Endothelial cell (in vitro differentiated cells): ENCODE measurements at regions not wholly inside any gene's neighbourhood (a gene's known extent, or its start where the extent isn't known, plus 50 kb on each side); places are given as distances from the start of the nearest gene placed in this dataset.

Experiments used
- DNase-seq: peaks from one replicate; pipeline ENCODE4 v3.0.0; 2021; ENCODE audit warnings: low spot score
- H3K27ac Mint-ChIP-seq: one replicate; pipeline ENCODE4 v1.8.0; 2021; ENCODE audit warnings: mixed read lengths, inconsistent platforms; ENCODE audit not compliant: unreplicated experiment
- H3K27me3 Mint-ChIP-seq: one replicate; pipeline ENCODE4 v1.8.0; 2021; ENCODE audit warnings: mild to moderate bottlenecking, moderate library complexity, mixed read lengths, inconsistent platforms; ENCODE audit not compliant: unreplicated experiment
- H3K36me3 Mint-ChIP-seq: one replicate; pipeline ENCODE4 v1.8.0; 2021; ENCODE audit warnings: mild to moderate bottlenecking, low read depth, mixed read lengths, inconsistent platforms; ENCODE audit not compliant: unreplicated experiment
- H3K4me1 Mint-ChIP-seq: one replicate; pipeline ENCODE4 v1.8.0; 2021; ENCODE audit warnings: mild to moderate bottlenecking, mixed read lengths, inconsistent platforms; ENCODE audit not compliant: unreplicated experiment
- H3K4me3 Mint-ChIP-seq: one replicate; pipeline ENCODE4 v1.8.0; 2021; ENCODE audit warnings: mild to moderate bottlenecking, mixed read lengths, inconsistent platforms; ENCODE audit not compliant: unreplicated experiment
- H3K9me3 Mint-ChIP-seq: one replicate; pipeline ENCODE4 v1.8.0; 2021; ENCODE audit warnings: mixed read lengths, inconsistent platforms; ENCODE audit not compliant: unreplicated experiment
- TF ChIP-seq, protein P1 (sequence below): fragments of 200-600 bp; sonication (generic); IDR thresholded peaks from one replicate; pipeline ENCODE4 v1.5.0; 2021; ENCODE audit warnings: antibody characterized with exemption; ENCODE audit not compliant: unreplicated experiment

DNA sequence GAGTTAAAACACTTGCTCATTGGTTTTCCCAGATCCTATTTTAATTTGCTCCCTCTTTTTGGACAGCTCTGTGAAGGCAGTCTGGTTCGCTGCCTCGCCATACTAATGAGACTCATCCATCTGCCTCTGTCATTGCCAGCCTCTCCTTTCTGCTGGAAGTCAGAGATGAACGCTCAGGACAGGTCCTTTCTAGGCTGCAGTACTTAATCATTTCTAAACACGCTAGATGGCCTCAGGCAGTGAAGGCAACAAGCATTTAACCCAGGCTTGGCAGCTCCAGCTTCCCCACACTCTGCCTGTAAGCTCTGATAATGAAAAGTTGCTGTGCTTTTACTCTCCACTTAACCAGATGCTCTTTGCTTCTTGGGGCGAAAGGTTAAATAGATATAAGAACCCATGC, 286.7 kb upstream of the POU3F2 start:
- no peak overlapping the region for H3K4me3 Mint-ChIP-seq
- H3K4me1 Mint-ChIP-seq = no peaks in the 10 kb centered on the region
- TF ChIP-seq, protein P1, sequence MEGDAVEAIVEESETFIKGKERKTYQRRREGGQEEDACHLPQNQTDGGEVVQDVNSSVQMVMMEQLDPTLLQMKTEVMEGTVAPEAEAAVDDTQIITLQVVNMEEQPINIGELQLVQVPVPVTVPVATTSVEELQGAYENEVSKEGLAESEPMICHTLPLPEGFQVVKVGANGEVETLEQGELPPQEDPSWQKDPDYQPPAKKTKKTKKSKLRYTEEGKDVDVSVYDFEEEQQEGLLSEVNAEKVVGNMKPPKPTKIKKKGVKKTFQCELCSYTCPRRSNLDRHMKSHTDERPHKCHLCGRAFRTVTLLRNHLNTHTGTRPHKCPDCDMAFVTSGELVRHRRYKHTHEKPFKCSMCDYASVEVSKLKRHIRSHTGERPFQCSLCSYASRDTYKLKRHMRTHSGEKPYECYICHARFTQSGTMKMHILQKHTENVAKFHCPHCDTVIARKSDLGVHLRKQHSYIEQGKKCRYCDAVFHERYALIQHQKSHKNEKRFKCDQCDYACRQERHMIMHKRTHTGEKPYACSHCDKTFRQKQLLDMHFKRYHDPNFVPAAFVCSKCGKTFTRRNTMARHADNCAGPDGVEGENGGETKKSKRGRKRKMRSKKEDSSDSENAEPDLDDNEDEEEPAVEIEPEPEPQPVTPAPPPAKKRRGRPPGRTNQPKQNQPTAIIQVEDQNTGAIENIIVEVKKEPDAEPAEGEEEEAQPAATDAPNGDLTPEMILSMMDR = no peak
- H3K36me3 Mint-ChIP-seq = no peaks in the 10 kb centered on the region
- H3K9me3 Mint-ChIP-seq = no peaks in the 10 kb centered on the region
- H3K27ac Mint-ChIP-seq = no peak overlapping the region
- H3K27me3 Mint-ChIP-seq = no peaks in the 10 kb centered on the region
- DNase-seq = no peak

GRCh38 chr6:98548301-98548700, 286.1 kb upstream of the POU3F2 start:
- H3K27ac Mint-ChIP-seq = no peak overlapping the region
- H3K4me3 Mint-ChIP-seq = no peak overlapping the region
- H3K4me1 Mint-ChIP-seq = no peaks in the 10 kb centered on the region
- DNase-seq = no peak
- H3K36me3 Mint-ChIP-seq = no peaks in the 10 kb centered on the region
- TF ChIP-seq, protein P1 = no peak
- no peaks in the 10 kb centered on the region for H3K27me3 Mint-ChIP-seq
- no peaks in the 10 kb centered on the region for H3K9me3 Mint-ChIP-seq

DNA sequence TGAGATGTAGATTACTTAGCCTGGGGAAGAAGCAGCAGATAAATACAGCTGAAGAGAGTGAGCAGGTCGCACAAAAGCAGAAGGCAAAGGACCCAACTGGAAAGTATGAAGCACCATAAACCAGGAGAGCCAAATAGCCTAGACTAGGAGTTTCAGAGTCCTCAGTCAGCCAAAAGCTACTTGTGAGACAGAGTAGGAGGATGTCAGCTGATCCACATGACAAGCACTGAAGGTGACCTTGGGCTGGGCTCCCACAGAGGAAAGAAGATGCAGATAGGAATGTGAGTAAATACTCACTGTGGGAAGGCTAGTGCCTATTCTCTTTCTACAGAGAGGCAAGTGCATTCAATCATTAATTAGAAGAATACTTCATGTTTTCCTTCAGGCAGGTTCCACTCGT, 274.0 kb upstream of the POU3F2 start:
- Mint-ChIP-seq H3K27ac (no peak overlapping the region), H3K4me3 (no peak overlapping the region), H3K27me3 (no peaks in the 10 kb centered on the region), H3K9me3 (no peaks in the 10 kb centered on the region), H3K4me1 (no peaks in the 10 kb centered on the region), H3K36me3 (no peaks in the 10 kb centered on the region)
- TF ChIP-seq, protein P1 = no peak
- DNase-seq = no peak

DNA sequence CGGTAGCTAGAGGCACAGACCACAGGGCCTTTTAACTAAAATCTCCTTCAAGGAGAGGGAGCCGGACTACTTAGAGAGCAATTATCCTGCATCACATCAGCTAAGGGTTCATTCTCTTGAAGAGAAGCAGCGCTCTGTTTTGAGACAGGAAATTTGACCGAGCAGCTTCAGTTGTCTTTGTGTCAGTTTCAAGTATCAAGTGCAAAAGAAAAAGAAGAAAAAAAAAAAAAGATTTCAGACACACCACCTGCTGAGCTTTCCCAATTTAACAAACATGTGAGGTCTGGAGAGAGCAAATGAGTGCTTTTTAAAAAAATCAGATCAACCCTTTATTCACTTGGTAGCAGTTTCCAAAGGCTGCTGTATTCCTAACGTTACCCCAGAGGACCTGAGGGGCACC, 273.5 kb upstream of the POU3F2 start:
- TF ChIP-seq, protein P1 = no peak
- no peak overlapping the region for H3K27ac Mint-ChIP-seq
- no peaks in the 10 kb centered on the region for H3K27me3 Mint-ChIP-seq
- H3K9me3 Mint-ChIP-seq = no peaks in the 10 kb centered on the region
- no peaks in the 10 kb centered on the region for H3K4me1 Mint-ChIP-seq
- no peak overlapping the region for H3K4me3 Mint-ChIP-seq
- H3K36me3 Mint-ChIP-seq = no peaks in the 10 kb centered on the region
- no peak for DNase-seq

DNA sequence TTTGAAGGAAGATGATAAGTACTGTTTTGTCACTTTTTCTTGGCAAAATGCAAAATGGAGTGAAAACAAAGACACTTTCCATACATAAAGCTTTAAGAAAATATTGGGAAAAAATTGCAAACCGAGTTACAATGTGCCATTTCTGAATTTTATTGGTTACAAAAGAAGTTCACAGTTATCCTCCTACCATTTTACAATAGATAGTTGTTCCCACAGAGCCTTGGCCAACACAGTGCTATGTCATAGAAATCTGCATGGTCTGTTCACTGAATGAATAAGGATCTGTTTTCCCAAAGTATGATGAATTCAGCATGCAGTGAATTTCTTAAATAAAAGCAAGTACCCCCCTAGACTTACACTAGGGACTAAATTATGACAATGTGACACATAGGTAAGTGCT, 268.2 kb upstream of the POU3F2 start:
- no peaks in the 10 kb centered on the region for H3K4me1 Mint-ChIP-seq
- H3K4me3 Mint-ChIP-seq = no peak overlapping the region

More for the DNA sequence above, 268.2 kb upstream of the POU3F2 start:
- no peak for DNase-seq
- no peaks in the 10 kb centered on the region for H3K9me3 Mint-ChIP-seq
- TF ChIP-seq, protein P1 = no peak
- H3K27ac Mint-ChIP-seq = no peak overlapping the region
- no peaks in the 10 kb centered on the region for H3K27me3 Mint-ChIP-seq
- H3K36me3 Mint-ChIP-seq = no peaks in the 10 kb centered on the region
